PFSK-1 (cell line): ENCODE measurements at regions not wholly inside any gene's neighbourhood (a gene's known extent, or its start where the extent isn't known, plus 50 kb on each side); places are given as distances from the start of the nearest gene placed in this dataset.

Source experiments
- POLR2AphosphoS5 ChIP-seq: IDR thresholded peaks from 2 replicates; pipeline ENCODE4 v1.6.1; 2012; ENCODE audit warnings: low read depth, mild to moderate bottlenecking, control low read depth, low read length, moderate library complexity
- REST ChIP-seq, 2 experiments: IDR thresholded peaks; 2 replicates each; pipeline versions ENCODE4 v1.6.1 to v1.8.0; 2011 to 2012; ENCODE audit warnings: low read depth in 2 of 2, low read length in 2 of 2, control low read depth in 1 of 2, inconsistent platforms in 1 of 2, mild to moderate bottlenecking in 1 of 2, moderate library complexity in 1 of 2; ENCODE audit not compliant: insufficient read depth in 1 of 2
- TAF1 ChIP-seq: IDR thresholded peaks from 2 replicates; pipeline ENCODE4 v1.6.1; 2012; ENCODE audit warnings: low read length, control low read depth, borderline replicate concordance; ENCODE audit not compliant: insufficient read depth

- TF ChIP-seq REST (IDR thresholded peaks at IDR 0.05; ENCODE audit: insufficient read depth in 1 of 2, low read depth in 2 of 2, low read length in 2 of 2) (no peak), POLR2AphosphoS5 (no peak), TAF1 (no peak)
Observed at GRCh38 chr12:127005406-127005805, 1261.6 kb upstream of the TMEM132C start.
